ENCODE measurements at regions not wholly inside any gene's neighbourhood (a gene's known extent, or its start where the extent isn't known, plus 50 kb on each side); places are given as distances from the start of the nearest gene placed in this dataset.
"Not testable (repeated sequence)": the region's sequence is repeated elsewhere in the genome, so short reads cannot be mapped to it uniquely, and the experiment has no call there.

GRCh38 chr21:35520856-35521255 is 471.8 kb upstream of the RUNX1 start:
- Mint-ChIP-seq H3K4me3 (no peak overlapping the region), H3K27ac (no peak overlapping the region), H3K36me3 (ENCODE audit: low read depth) (no peaks in the 10 kb centered on the region), H3K4me1 (peaks cover 16% of the 10 kb centered on the region), H3K27me3 (no peaks in the 10 kb centered on the region), H3K9me3 (no peaks in the 10 kb centered on the region)
- DNase-seq, result no peak
- intact Hi-C loops (cut with micrococcal nuclease), result no loop called here

GRCh38 chr21:35520302-35520701 is 471.2 kb upstream of the RUNX1 start:
- Mint-ChIP-seq H3K27me3 (no peaks in the 10 kb centered on the region), H3K4me1 (peaks cover 11% of the 10 kb centered on the region), H3K9me3 (no peaks in the 10 kb centered on the region), H3K4me3 (no peak overlapping the region), H3K27ac (no peak overlapping the region), H3K36me3 (ENCODE audit: low read depth) (no peaks in the 10 kb centered on the region)
- no peak for DNase-seq
- intact Hi-C loops (cut with micrococcal nuclease), result no loop called here

- no peaks in the 10 kb centered on the region for H3K36me3 Mint-ChIP-seq (ENCODE audit: low read depth)
- no peak overlapping the region for H3K27ac Mint-ChIP-seq
- H3K27me3 Mint-ChIP-seq, result no peaks in the 10 kb centered on the region
- H3K4me1 Mint-ChIP-seq, result peaks cover 3% of the 10 kb centered on the region
- intact Hi-C loops (cut with micrococcal nuclease), result no loop called here
- DNase-seq, result no peak
- no peak overlapping the region for H3K4me3 Mint-ChIP-seq
- H3K9me3 Mint-ChIP-seq, result no peaks in the 10 kb centered on the region
Observed at GRCh38 chr21:35517865-35518264, 468.8 kb upstream of the RUNX1 start.

GRCh38 chr21:35516292-35516691 is 467.2 kb upstream of the RUNX1 start:
- DNase-seq; H3K27me3 Mint-ChIP-seq; intact Hi-C loops (cut with micrococcal nuclease); H3K27ac Mint-ChIP-seq; H3K9me3 Mint-ChIP-seq; H3K4me3 Mint-ChIP-seq; H3K36me3 Mint-ChIP-seq (ENCODE audit: low read depth): not testable (repeated sequence)
- H3K4me1 Mint-ChIP-seq, result peaks cover 11% of the 10 kb centered on the region

- intact Hi-C loops (cut with micrococcal nuclease), result no loop called here
- Mint-ChIP-seq H3K36me3 (ENCODE audit: low read depth) (no peaks in the 10 kb centered on the region), H3K27ac (no peak overlapping the region), H3K4me3 (no peak overlapping the region), H3K9me3 (no peaks in the 10 kb centered on the region), H3K27me3 (no peaks in the 10 kb centered on the region), H3K4me1 (peaks cover 29% of the 10 kb centered on the region)
- no peak for DNase-seq
Observed at GRCh38 chr21:35512346-35512745, 463.2 kb upstream of the RUNX1 start.

GRCh38 chr21:35511696-35512162 is 462.6 kb upstream of the RUNX1 start:
- H3K27ac Mint-ChIP-seq, result peak overlapping the region; percentile 42
- intact Hi-C loops (cut with micrococcal nuclease), result loop anchor here (1.0 kb wide), 3 partner anchors 17 to 622 kb away; no protein-coding TSS in a partner anchor
- DNase-seq, result no peak

GRCh38 chr21:35510957-35511695 is 462.0 kb upstream of the RUNX1 start:
- intact Hi-C loops (cut with micrococcal nuclease), result loop anchor here (1.0 kb wide), 3 partner anchors 17 to 622 kb away; no protein-coding TSS in a partner anchor
- Mint-ChIP-seq H3K4me1 (peaks cover 36% of the 10 kb centered on the region), H3K36me3 (ENCODE audit: low read depth) (no peaks in the 10 kb centered on the region), H3K4me3 (peak overlapping the region; percentile 30), H3K27me3 (no peaks in the 10 kb centered on the region), H3K27ac (peak overlapping the region; percentile 42), H3K9me3 (no peaks in the 10 kb centered on the region)
- no peak for DNase-seq

More at GRCh38 chr21:35511696-35512162, 462.6 kb upstream of the RUNX1 start:
- no peaks in the 10 kb centered on the region for H3K27me3 Mint-ChIP-seq
- no peaks in the 10 kb centered on the region for H3K36me3 Mint-ChIP-seq (ENCODE audit: low read depth)
- peak overlapping the region; percentile 30 for H3K4me3 Mint-ChIP-seq
- H3K9me3 Mint-ChIP-seq, result no peaks in the 10 kb centered on the region
- peaks cover 33% of the 10 kb centered on the region for H3K4me1 Mint-ChIP-seq

GRCh38 chr21:35510294-35510693 is 461.2 kb upstream of the RUNX1 start:
- intact Hi-C loops (cut with micrococcal nuclease), result no loop called here

GRCh38 chr21:35509001-35509704 is 460.1 kb upstream of the RUNX1 start:
- H3K36me3 Mint-ChIP-seq (ENCODE audit: low read depth), result no peaks in the 10 kb centered on the region
- H3K27me3 Mint-ChIP-seq, result no peaks in the 10 kb centered on the region
- H3K4me3 Mint-ChIP-seq, result no peak overlapping the region
- no peak for DNase-seq
- no peak overlapping the region for H3K27ac Mint-ChIP-seq
- peaks cover 42% of the 10 kb centered on the region for H3K4me1 Mint-ChIP-seq
- H3K9me3 Mint-ChIP-seq, result no peaks in the 10 kb centered on the region
- intact Hi-C loops (cut with micrococcal nuclease), result no loop called here

More at GRCh38 chr21:35510294-35510693, 461.2 kb upstream of the RUNX1 start:
- Mint-ChIP-seq H3K9me3 (no peaks in the 10 kb centered on the region), H3K27ac (no peak overlapping the region), H3K27me3 (no peaks in the 10 kb centered on the region), H3K4me1 (peaks cover 37% of the 10 kb centered on the region), H3K36me3 (ENCODE audit: low read depth) (no peaks in the 10 kb centered on the region), H3K4me3 (no peak overlapping the region)
- DNase-seq, result no peak

GRCh38 chr21:35508139-35508888 is 459.2 kb upstream of the RUNX1 start:
- no peak for DNase-seq
- no peak overlapping the region for H3K27ac Mint-ChIP-seq
- no peaks in the 10 kb centered on the region for H3K36me3 Mint-ChIP-seq (ENCODE audit: low read depth)
- H3K9me3 Mint-ChIP-seq, result no peaks in the 10 kb centered on the region
- H3K27me3 Mint-ChIP-seq, result no peaks in the 10 kb centered on the region
- no peak overlapping the region for H3K4me3 Mint-ChIP-seq
- intact Hi-C loops (cut with micrococcal nuclease), result no loop called here
- peaks cover 50% of the 10 kb centered on the region for H3K4me1 Mint-ChIP-seq

- Mint-ChIP-seq H3K27ac (no peak overlapping the region), H3K36me3 (ENCODE audit: low read depth) (no peaks in the 10 kb centered on the region), H3K4me1 (peaks cover 57% of the 10 kb centered on the region), H3K4me3 (no peak overlapping the region), H3K27me3 (no peaks in the 10 kb centered on the region), H3K9me3 (no peaks in the 10 kb centered on the region)
- intact Hi-C loops (cut with micrococcal nuclease), result no loop called here
- DNase-seq, result no peak
Observed at GRCh38 chr21:35507181-35507759, 458.2 kb upstream of the RUNX1 start.

- Mint-ChIP-seq H3K4me1 (peaks cover 54% of the 10 kb centered on the region), H3K4me3 (no peak overlapping the region), H3K27me3 (no peaks in the 10 kb centered on the region), H3K9me3 (no peaks in the 10 kb centered on the region), H3K27ac (no peak overlapping the region), H3K36me3 (ENCODE audit: low read depth) (no peaks in the 10 kb centered on the region)
- intact Hi-C loops (cut with micrococcal nuclease), result no loop called here
- DNase-seq, result no peak
Observed at GRCh38 chr21:35506771-35507170, 457.7 kb upstream of the RUNX1 start.

- H3K9me3 Mint-ChIP-seq, result no peaks in the 10 kb centered on the region
- H3K4me3 Mint-ChIP-seq, result no peak overlapping the region
- H3K36me3 Mint-ChIP-seq (ENCODE audit: low read depth), result no peaks in the 10 kb centered on the region
- intact Hi-C loops (cut with micrococcal nuclease), result no loop called here
- H3K27me3 Mint-ChIP-seq, result no peaks in the 10 kb centered on the region
- no peak for DNase-seq
- peaks cover 50% of the 10 kb centered on the region for H3K4me1 Mint-ChIP-seq
- H3K27ac Mint-ChIP-seq, result no peak overlapping the region
Observed at GRCh38 chr21:35506352-35506751, 457.2 kb upstream of the RUNX1 start.

Measured in activated CD4-positive, alpha-beta T cell treated with anti-CD3 and anti-CD28 coated beads, Interleukin-2, amount 10 ng/mL, durations not matched to agents 24 days and 14 days (primary cell).